HepG2 (cell line): ENCODE measurements at regions not wholly inside any gene's neighbourhood (a gene's known extent, or its start where the extent isn't known, plus 50 kb on each side); places are given as distances from the start of the nearest gene placed in this dataset.
A peak's percentile ranks its signal among the peaks of the same experiment; 100 is the strongest.

Experiments used
- AGO2 ChIP-seq: fragments of 200-400 bp; formaldehyde crosslinking; optimal IDR thresholded peaks from 2 replicates; pipeline ENCODE3; 2017; ENCODE audit warnings: mild to moderate bottlenecking, low read depth, low read length, moderate library complexity
- ELF1 ChIP-seq: sonication (generic); formaldehyde crosslinking; IDR thresholded peaks from 2 replicates; pipeline ENCODE4 v1.4.0; 2020; ENCODE audit warnings: missing genetic modification reagents
- ELF3 ChIP-seq: IDR thresholded peaks from 2 replicates; pipeline ENCODE4 v1.6.1; 2016; ENCODE audit warnings: missing genetic modification reagents, missing compliant biosample characterization
- FOXA1 ChIP-seq, 2 experiments: fragments of 450-650 bp in 1 of 2; sonication (generic) in 1 of 2; formaldehyde crosslinking in 1 of 2; IDR thresholded peaks; 2 replicates each; pipeline versions ENCODE4 v1.4.0 to v1.6.1; 2016 to 2020; ENCODE audit warnings: missing genetic modification reagents in 1 of 2
- HNRNPL ChIP-seq: fragments of 200-400 bp; formaldehyde crosslinking; IDR thresholded peaks from 2 replicates; pipeline ENCODE4 v1.6.1; 2017; ENCODE audit warnings: mild to moderate bottlenecking, low read depth, low read length
- HOXD1 ChIP-seq: sonication (generic); formaldehyde crosslinking; IDR thresholded peaks from 2 replicates; pipeline ENCODE4 v1.5.0; 2020; ENCODE audit warnings: missing genetic modification reagents
- JUN ChIP-seq: sonication (generic); formaldehyde crosslinking; IDR thresholded peaks from 2 replicates; pipeline ENCODE4 v1.4.0; 2020; ENCODE audit warnings: mild to moderate bottlenecking, missing genetic modification reagents
- JUNB ChIP-seq: sonication (generic); formaldehyde crosslinking; IDR thresholded peaks from 2 replicates; pipeline ENCODE4 v1.8.0; 2022; ENCODE audit warnings: missing genetic modification reagents, mild to moderate bottlenecking, borderline replicate concordance
- KLF16 ChIP-seq, 2 experiments: sonication (generic) in 1 of 2; formaldehyde crosslinking in 1 of 2; IDR thresholded peaks; 2 replicates each; pipeline versions ENCODE4 v1.6.1 to v1.8.0; 2016 to 2023; ENCODE audit warnings: missing genetic modification reagents in 2 of 2, missing compliant biosample characterization in 1 of 2
- MIER2 ChIP-seq: IDR thresholded peaks from 2 replicates; pipeline ENCODE4 v1.6.1; 2016; ENCODE audit warnings: missing biosample characterization, missing genetic modification reagents
- MIXL1 ChIP-seq: IDR thresholded peaks from 2 replicates; pipeline ENCODE4 v1.6.1; 2016
- MXI1 ChIP-seq: IDR thresholded peaks from 3 replicates; pipeline ENCODE4 v1.6.1; 2012; ENCODE audit warnings: low read depth, low read length, inconsistent platforms, borderline replicate concordance
- MYPOP ChIP-seq: sonication (generic); formaldehyde crosslinking; IDR thresholded peaks from 2 replicates; pipeline ENCODE4 v1.8.1; 2023; ENCODE audit warnings: mild to moderate bottlenecking, moderate library complexity, missing genetic modification reagents
- MZF1 ChIP-seq: sonication (generic); formaldehyde crosslinking; IDR thresholded peaks from 2 replicates; pipeline ENCODE4 v1.8.1; 2023; ENCODE audit warnings: mild to moderate bottlenecking, missing genetic modification reagents, borderline replicate concordance
- NCOA2 ChIP-seq: sonication (generic); formaldehyde crosslinking; IDR thresholded peaks from 2 replicates; pipeline ENCODE4 v1.8.0; 2022; ENCODE audit warnings: inconsistent platforms
- NFKB2 ChIP-seq: sonication (generic); formaldehyde crosslinking; IDR thresholded peaks from 2 replicates; pipeline ENCODE4 v1.4.0; 2020; ENCODE audit warnings: missing genetic modification reagents, borderline replicate concordance
- RARA ChIP-seq: IDR thresholded peaks from 2 replicates; pipeline ENCODE4 v1.6.1; 2016; ENCODE audit warnings: missing genetic modification reagents, missing compliant biosample characterization
- SALL2 ChIP-seq: sonication (generic); formaldehyde crosslinking; IDR thresholded peaks from 2 replicates; pipeline ENCODE4 v1.8.1; 2023; ENCODE audit warnings: mild to moderate bottlenecking, missing genetic modification reagents, inconsistent platforms
- SAP130 ChIP-seq: IDR thresholded peaks from 2 replicates; pipeline ENCODE4 v1.6.1; 2016; ENCODE audit warnings: low read depth
- SIN3B ChIP-seq: fragments of 150-350 bp; IDR thresholded peaks from 2 replicates; pipeline ENCODE4 v1.6.1; 2014; ENCODE audit warnings: low read length
- SPEN ChIP-seq: sonication (generic); formaldehyde crosslinking; IDR thresholded peaks from 2 replicates; pipeline ENCODE4 v1.5.1; 2020; ENCODE audit warnings: low read depth, mild to moderate bottlenecking, missing genetic modification reagents
- THAP8 ChIP-seq: sonication (generic); formaldehyde crosslinking; IDR thresholded peaks from 2 replicates; pipeline ENCODE4 v1.5.1; 2020; ENCODE audit warnings: missing genetic modification reagents, mild to moderate bottlenecking, borderline replicate concordance
- ZNF263 ChIP-seq: sonication (generic); formaldehyde crosslinking; IDR thresholded peaks from 2 replicates; pipeline ENCODE4 v1.4.0; 2020; ENCODE audit warnings: missing genetic modification reagents
- ZNF292 ChIP-seq: sonication (generic); formaldehyde crosslinking; IDR thresholded peaks from 2 replicates; pipeline ENCODE4 v1.8.1; 2022; ENCODE audit warnings: mild to moderate bottlenecking, low read depth, missing genetic modification reagents, borderline replicate concordance
- ZNF431 ChIP-seq: sonication (generic); formaldehyde crosslinking; IDR thresholded peaks from 2 replicates; pipeline ENCODE4 v1.9.0; 2022; ENCODE audit warnings: missing genetic modification reagents, low read depth, mild to moderate bottlenecking, borderline replicate concordance
- ZNF460 ChIP-seq: sonication (generic); formaldehyde crosslinking; IDR thresholded peaks from 2 replicates; pipeline ENCODE4 v1.5.1; 2020; ENCODE audit warnings: missing genetic modification reagents, mild to moderate bottlenecking, borderline replicate concordance
- ZNF788 ChIP-seq: sonication (generic); formaldehyde crosslinking; IDR thresholded peaks from 2 replicates; pipeline ENCODE4 v1.5.0; 2020; ENCODE audit warnings: mild to moderate bottlenecking, missing genetic modification reagents, borderline replicate concordance
- ZZZ3 ChIP-seq: sonication (generic); formaldehyde crosslinking; IDR thresholded peaks from 2 replicates; pipeline ENCODE4 v1.4.0; 2020; ENCODE audit warnings: missing genetic modification reagents, mild to moderate bottlenecking, borderline replicate concordance
- TF ChIP-seq, protein P1 (sequence below): sonication (generic); formaldehyde crosslinking; IDR thresholded peaks from 2 replicates; pipeline ENCODE4 v1.4.0; 2020; ENCODE audit warnings: mild to moderate bottlenecking, missing genetic modification reagents, borderline replicate concordance

DNA sequence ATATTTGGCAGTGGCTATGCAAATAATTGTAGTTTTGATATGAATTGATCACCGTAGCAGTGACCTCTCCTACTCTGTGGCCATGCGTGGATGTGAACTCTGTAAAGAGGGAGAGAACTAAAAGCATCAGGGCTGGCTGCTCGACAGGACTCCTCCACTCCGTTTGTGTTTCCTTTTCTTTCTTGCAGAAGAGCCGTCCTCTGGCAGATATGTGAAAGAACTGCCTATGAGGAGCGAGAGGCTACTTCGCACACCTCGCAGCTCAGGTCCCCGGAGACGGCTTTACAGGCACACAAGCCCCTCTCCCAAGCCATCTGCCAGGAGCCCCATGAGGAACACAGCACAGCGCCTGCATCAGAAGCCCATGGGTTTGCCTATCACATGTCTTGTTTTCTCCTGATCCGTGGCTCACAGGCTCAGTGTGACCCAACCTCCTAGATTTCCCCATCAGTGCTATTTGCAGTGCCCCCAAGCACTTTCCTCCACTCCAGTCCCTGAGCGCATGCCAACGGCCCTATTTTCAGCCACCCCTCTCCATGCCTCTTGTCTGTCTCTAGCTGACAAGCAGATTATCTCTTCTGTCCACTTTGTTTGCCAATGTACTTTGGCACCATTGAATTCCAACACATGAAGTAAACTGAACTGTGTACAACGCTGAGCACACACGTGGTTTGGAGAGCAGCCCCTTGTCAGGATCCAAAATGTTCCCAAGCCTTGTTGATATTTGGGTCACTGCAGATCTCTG lies 164.3 kb upstream of the AKR1E2 start (continued):
- TF ChIP-seq MYPOP (no peak), HOXD1 (no peak), ZNF292 (CRISPR knock-in tag) (peak; percentile 30; the same call in 1 of the 2 replicates), NCOA2 (CRISPR knock-in tag) (0 out of 2 replicates have a peak, but pooled peaks have one; percentile 24), SAP130 (CRISPR knock-in tag) (peak; percentile 78), SPEN (CRISPR knock-in tag) (0 out of 2 replicates have a peak, but pooled peaks have one; percentile 25), AGO2 (no peak), JUN (CRISPR knock-in tag) (no peak), MIER2 (CRISPR knock-in tag) (peak; percentile 37; the same call in 1 of the 2 replicates), ZNF788 (CRISPR knock-in tag) (no peak), KLF16 (CRISPR knock-in tag; IDR thresholded peaks at IDR 0.05) (no peak), FOXA1 (IDR thresholded peaks at IDR 0.05) (no peak), FOXA1 (CRISPR knock-in tag; IDR thresholded peaks at IDR 0.05) (peak; percentile 81), THAP8 (CRISPR knock-in tag) (no peak), ELF3 (CRISPR knock-in tag) (peak; percentile 66), SALL2 (no peak), RARA (no peak), ZNF431 (CRISPR knock-in tag) (no peak), MIXL1 (0 out of 2 replicates have a peak, but pooled peaks have one; percentile 19), NFKB2 (CRISPR knock-in tag) (no peak), ELF1 (CRISPR knock-in tag) (no peak), ZZZ3 (no peak), SIN3B (no peak), MZF1 (CRISPR knock-in tag) (no peak), MXI1 (peak; percentile 85; the same call in 1 of the 3 replicates), JUNB (CRISPR knock-in tag) (no peak), ZNF263 (CRISPR knock-in tag) (no peak), HNRNPL (no peak), ZNF460 (CRISPR knock-in tag) (no peak)
- TF ChIP-seq, protein P1, sequence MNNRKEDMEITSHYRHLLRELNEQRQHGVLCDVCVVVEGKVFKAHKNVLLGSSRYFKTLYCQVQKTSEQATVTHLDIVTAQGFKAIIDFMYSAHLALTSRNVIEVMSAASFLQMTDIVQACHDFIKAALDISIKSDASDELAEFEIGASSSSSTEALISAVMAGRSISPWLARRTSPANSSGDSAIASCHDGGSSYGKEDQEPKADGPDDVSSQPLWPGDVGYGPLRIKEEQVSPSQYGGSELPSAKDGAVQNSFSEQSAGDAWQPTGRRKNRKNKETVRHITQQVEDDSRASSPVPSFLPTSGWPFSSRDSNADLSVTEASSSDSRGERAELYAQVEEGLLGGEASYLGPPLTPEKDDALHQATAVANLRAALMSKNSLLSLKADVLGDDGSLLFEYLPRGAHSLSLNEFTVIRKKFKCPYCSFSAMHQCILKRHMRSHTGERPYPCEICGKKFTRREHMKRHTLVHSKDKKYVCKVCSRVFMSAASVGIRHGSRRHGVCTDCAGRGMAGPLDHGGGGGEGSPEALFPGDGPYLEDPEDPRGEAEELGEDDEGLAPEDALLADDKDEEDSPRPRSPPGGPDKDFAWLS (CRISPR knock-in tag) = no peak
